ENCODE measurements at regions not wholly inside any gene's neighbourhood (a gene's known extent, or its start where the extent isn't known, plus 50 kb on each side); places are given as distances from the start of the nearest gene placed in this dataset.

DNA sequence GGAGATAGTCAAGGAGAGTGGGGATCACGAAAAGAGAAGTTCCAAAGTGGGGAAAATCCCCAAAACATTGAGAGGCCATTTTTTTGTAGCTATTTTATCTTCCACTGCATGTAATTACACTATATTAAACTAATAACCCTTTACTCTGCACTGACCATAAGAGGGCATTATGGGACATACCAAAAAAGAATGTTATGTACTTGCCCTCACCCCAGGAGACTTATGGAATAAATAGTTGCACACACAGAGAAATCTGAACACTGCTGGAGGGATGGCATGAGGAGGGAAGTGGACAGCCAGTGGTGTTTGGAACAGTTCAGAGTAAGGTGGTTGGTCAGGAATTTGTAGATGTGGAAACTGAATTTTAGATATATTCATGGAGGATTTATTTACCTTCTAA lies 422.9 kb downstream of the SNAPC1 start:
- no peaks in the 10 kb centered on the region for H3K4me1 ChIP-seq
- intact Hi-C loops (cut with DNase I), result no loop called here
- no peaks in the 10 kb centered on the region for H3K36me3 ChIP-seq
- no peak overlapping the region for H3K4me3 ChIP-seq
- TF ChIP-seq POLR2A (IDR thresholded peaks at IDR 0.05) (no peak), POLR2AphosphoS5 (IDR thresholded peaks at IDR 0.05; ENCODE audit: insufficient read depth in 1 of 2, low read depth in 1 of 2) (no peak)
- TF ChIP-seq, protein P1, sequence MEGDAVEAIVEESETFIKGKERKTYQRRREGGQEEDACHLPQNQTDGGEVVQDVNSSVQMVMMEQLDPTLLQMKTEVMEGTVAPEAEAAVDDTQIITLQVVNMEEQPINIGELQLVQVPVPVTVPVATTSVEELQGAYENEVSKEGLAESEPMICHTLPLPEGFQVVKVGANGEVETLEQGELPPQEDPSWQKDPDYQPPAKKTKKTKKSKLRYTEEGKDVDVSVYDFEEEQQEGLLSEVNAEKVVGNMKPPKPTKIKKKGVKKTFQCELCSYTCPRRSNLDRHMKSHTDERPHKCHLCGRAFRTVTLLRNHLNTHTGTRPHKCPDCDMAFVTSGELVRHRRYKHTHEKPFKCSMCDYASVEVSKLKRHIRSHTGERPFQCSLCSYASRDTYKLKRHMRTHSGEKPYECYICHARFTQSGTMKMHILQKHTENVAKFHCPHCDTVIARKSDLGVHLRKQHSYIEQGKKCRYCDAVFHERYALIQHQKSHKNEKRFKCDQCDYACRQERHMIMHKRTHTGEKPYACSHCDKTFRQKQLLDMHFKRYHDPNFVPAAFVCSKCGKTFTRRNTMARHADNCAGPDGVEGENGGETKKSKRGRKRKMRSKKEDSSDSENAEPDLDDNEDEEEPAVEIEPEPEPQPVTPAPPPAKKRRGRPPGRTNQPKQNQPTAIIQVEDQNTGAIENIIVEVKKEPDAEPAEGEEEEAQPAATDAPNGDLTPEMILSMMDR (IDR thresholded peaks at IDR 0.05), result no peak
- no peaks in the 10 kb centered on the region for H3K9me3 ChIP-seq
- no peak overlapping the region for H3K27ac ChIP-seq
- DNase-seq (ENCODE audit: extremely low spot score in 2 of 2), result no peak
- H3K27me3 ChIP-seq, result no peaks in the 10 kb centered on the region

DNA sequence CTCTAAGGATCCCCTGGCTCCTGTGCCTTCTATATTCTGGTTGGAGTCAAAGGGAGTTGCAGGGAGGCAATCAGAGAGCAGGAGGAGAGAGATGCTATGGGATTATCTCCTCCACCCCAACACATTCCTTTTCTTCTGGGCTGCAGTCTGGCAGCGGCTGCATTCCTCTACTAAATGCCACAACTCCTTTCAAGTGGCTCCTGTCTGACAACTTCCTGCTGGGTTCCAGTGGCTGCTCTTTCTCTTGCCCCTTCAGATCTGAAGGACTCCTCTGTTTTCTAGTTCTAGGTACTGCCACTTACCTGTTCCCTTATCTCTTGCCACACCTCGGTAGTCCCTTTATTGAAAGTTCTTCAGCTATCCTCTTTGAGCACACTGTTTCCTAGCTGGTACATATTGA lies 425.0 kb downstream of the SNAPC1 start:
- Histone ChIP-seq H3K27ac (no peak overlapping the region), H3K4me1 (no peaks in the 10 kb centered on the region), H3K9me3 (no peaks in the 10 kb centered on the region), H3K4me3 (no peak overlapping the region), H3K27me3 (no peaks in the 10 kb centered on the region), H3K36me3 (no peaks in the 10 kb centered on the region)
- TF ChIP-seq POLR2A (IDR thresholded peaks at IDR 0.05), result no peak
- peak in 1 of 2 donors; percentile 42 for DNase-seq (ENCODE audit: extremely low spot score in 2 of 2)
- intact Hi-C loops (cut with DNase I), result no loop called here

DNA sequence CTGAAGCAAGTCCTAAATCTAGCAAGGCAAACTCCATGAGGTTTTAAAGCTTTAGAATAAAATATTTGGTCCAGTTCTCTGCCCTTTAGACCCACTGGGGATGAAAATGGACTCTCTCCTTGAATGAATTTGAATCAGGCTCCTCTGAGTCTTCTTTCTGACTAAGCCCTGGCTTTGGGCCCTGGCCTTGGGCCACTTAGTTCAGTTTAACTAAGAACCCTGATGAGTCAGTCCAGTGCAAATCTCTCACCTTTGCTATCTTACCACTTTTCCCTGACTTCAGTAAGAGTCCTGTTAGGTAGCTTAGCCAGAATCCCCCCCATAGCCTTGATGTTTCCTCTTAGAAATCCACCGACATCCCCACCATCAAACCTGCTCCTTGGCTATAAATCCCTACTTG lies 427.5 kb downstream of the SNAPC1 start:
- H3K9me3 ChIP-seq, result no peaks in the 10 kb centered on the region
- H3K36me3 ChIP-seq, result no peaks in the 10 kb centered on the region
- peak in 1 of 2 donors; percentile 42 for DNase-seq (ENCODE audit: extremely low spot score in 2 of 2)
- H3K27me3 ChIP-seq, result no peaks in the 10 kb centered on the region
- TF ChIP-seq POLR2A (IDR thresholded peaks at IDR 0.05) (no peak), POLR2AphosphoS5 (IDR thresholded peaks at IDR 0.05; ENCODE audit: insufficient read depth in 1 of 2, low read depth in 1 of 2) (no peak)
- TF ChIP-seq, protein P1 (IDR thresholded peaks at IDR 0.05), result no peak
- H3K27ac ChIP-seq, result no peak overlapping the region
- intact Hi-C loops (cut with DNase I), result no loop called here
- no peaks in the 10 kb centered on the region for H3K4me1 ChIP-seq
- H3K4me3 ChIP-seq, result no peak overlapping the region

DNA sequence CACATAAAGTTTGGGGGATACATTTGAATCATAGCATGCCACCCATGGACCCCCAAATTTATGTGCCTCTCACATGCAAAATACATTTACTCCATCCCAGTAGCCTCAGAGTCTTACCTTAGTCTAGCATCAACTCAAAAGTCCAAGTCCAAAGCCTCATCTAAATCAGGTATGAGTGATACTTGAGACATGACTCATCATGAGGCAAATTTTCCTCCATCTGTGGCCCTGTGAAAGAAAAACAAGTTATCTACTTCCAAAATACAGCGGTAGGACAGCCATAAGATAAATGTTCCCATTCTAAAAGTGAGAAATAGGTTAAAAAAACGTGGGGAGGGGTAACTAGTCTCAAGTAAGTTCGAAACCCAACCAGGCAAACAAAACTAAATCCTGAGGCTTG lies 444.2 kb downstream of the SNAPC1 start:
- H3K27me3 ChIP-seq, result no peaks in the 10 kb centered on the region
- H3K9me3 ChIP-seq, result no peaks in the 10 kb centered on the region
- no peak overlapping the region for H3K4me3 ChIP-seq
- intact Hi-C loops (cut with DNase I), result no loop called here
- TF ChIP-seq POLR2A (IDR thresholded peaks at IDR 0.05) (no peak), POLR2AphosphoS5 (IDR thresholded peaks at IDR 0.05; ENCODE audit: insufficient read depth in 1 of 2, low read depth in 1 of 2) (no peak)
- TF ChIP-seq, protein P1 (IDR thresholded peaks at IDR 0.05), result no peak
- no peak overlapping the region for H3K27ac ChIP-seq
- H3K4me1 ChIP-seq, result no peaks in the 10 kb centered on the region
- DNase-seq (ENCODE audit: extremely low spot score in 2 of 2), result no peak
- no peaks in the 10 kb centered on the region for H3K36me3 ChIP-seq

DNA sequence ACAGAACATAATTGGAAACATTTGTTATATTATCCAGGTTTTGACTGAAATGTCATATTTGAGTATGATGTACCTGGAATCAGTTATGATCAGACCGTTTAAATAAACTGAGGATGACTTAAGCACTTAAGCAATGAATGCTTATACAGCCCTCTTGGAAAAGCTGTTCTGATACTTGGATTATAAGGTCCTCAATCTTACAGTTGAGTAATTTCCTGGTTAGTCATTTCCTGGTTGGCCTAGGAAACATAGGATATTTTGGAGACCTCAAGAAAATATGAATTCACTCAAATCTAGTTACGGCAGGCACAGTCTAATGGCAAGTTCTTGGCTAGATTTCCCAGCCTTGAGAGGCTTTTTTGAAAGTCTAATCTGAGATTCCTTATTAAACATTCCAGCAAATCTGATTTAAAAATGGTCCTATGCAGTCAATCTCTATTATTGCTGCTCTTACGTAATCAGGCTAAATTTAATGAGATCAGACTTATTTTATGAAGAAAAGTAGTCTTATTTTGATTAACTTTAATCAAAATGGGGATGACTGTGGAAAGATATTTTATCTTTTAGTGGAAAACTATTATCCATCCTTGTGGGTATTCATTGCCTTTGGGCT lies 447.2 kb downstream of the SNAPC1 start:
- H3K9me3 ChIP-seq, result no peaks in the 10 kb centered on the region
- H3K4me1 ChIP-seq, result no peaks in the 10 kb centered on the region
- H3K36me3 ChIP-seq, result no peaks in the 10 kb centered on the region
- no peak for DNase-seq (ENCODE audit: extremely low spot score in 2 of 2)
- intact Hi-C loops (cut with DNase I), result no loop called here
- no peak overlapping the region for H3K4me3 ChIP-seq
- no peaks in the 10 kb centered on the region for H3K27me3 ChIP-seq
- no peak overlapping the region for H3K27ac ChIP-seq
- TF ChIP-seq, protein P1 (IDR thresholded peaks at IDR 0.05), result no peak
- TF ChIP-seq POLR2AphosphoS5 (IDR thresholded peaks at IDR 0.05; ENCODE audit: insufficient read depth in 1 of 2, low read depth in 1 of 2) (no peak), POLR2A (IDR thresholded peaks at IDR 0.05) (no peak)

All from vagina (tissue), 2 donors.